Spleen (tissue), 11 donors: ENCODE measurements at regions not wholly inside any gene's neighbourhood (a gene's known extent, or its start where the extent isn't known, plus 50 kb on each side); places are given as distances from the start of the nearest gene placed in this dataset.

Experiments
- DNase-seq: peaks from one replicate; pipeline ENCODE4 v3.0.0-alpha.2; 2020
- H3K27ac ChIP-seq, 8 donors: fragments of 200-600 bp; sonication (generic) in 7 of 8; 1 replicate in 4 of 8; 2 replicates in 4 of 8; pipeline versions ENCODE4 v1.5.0 to v1.8.0; 2016 to 2021; ENCODE audit warnings: inconsistent platforms in 4 of 8, mild to moderate bottlenecking in 4 of 8, moderate library complexity in 1 of 8
- H3K27me3 ChIP-seq, 7 donors: fragments of 200-600 bp; sonication (generic) in 6 of 7; replicated peaks in 1 of 7; 1 replicate in 4 of 7; 2 replicates in 3 of 7; pipeline versions ENCODE4 v1.5.0 to v1.8.0; 2016 to 2021; ENCODE audit warnings: inconsistent platforms in 3 of 7, mild to moderate bottlenecking in 1 of 7
- H3K36me3 ChIP-seq, 6 donors: fragments of 200-600 bp; sonication (generic) in 5 of 6; 1 replicate in 4 of 6; 2 replicates in 2 of 6; pipeline versions ENCODE4 v1.5.0 to v1.8.0; 2016 to 2021; ENCODE audit warnings: inconsistent platforms in 2 of 6
- H3K4me1 ChIP-seq, 6 donors: fragments of 200-600 bp; sonication (generic) in 5 of 6; 1 replicate in 3 of 6; 2 replicates in 3 of 6; pipeline versions ENCODE4 v1.5.0 to v1.8.0; 2016 to 2021; ENCODE audit warnings: inconsistent platforms in 3 of 6
- H3K4me3 ChIP-seq, 8 donors: fragments of 200-600 bp; sonication (generic) in 7 of 8; 1 replicate in 4 of 8; 2 replicates in 4 of 8; pipeline versions ENCODE4 v1.5.0 to v1.8.0; 2016 to 2021; ENCODE audit warnings: inconsistent platforms in 4 of 8, mild to moderate bottlenecking in 4 of 8, moderate library complexity in 2 of 8
- H3K9me3 ChIP-seq, 8 donors: fragments of 200-600 bp; sonication (generic) in 7 of 8; 1 replicate in 4 of 8; 2 replicates in 4 of 8; pipeline versions ENCODE4 v1.5.0 to v1.8.0; 2016 to 2021; ENCODE audit warnings: inconsistent platforms in 4 of 8
- CTCF ChIP-seq, 11 experiments: fragments of 200-600 bp in 7 of 11; fragments of 450-650 bp in 4 of 11; sonication (generic) in 4 of 11; IDR thresholded peaks in 8 of 11; conservative IDR thresholded peaks in 3 of 11; 1 replicate in 7 of 11; 2 replicates in 4 of 11; pipeline versions ENCODE4 v1.4.0 to v1.8.0; 2016 to 2021; ENCODE audit warnings: antibody characterized with exemption in 11 of 11, inconsistent platforms in 4 of 11, mild to moderate bottlenecking in 1 of 11
- POLR2A ChIP-seq, 3 donors: fragments of 450-650 bp; IDR thresholded peaks; one replicate each; pipeline ENCODE4 v1.5.1; 2017; ENCODE audit warnings: antibody characterized with exemption in 3 of 3, mild to moderate bottlenecking in 1 of 3
- POLR2AphosphoS5 ChIP-seq, 3 donors: sonication (generic); formaldehyde crosslinking; IDR thresholded peaks; one replicate each; pipeline ENCODE4 v1.5.1; 2017; ENCODE audit warnings: antibody characterized with exemption in 3 of 3
- WGBS, 5 donors: extraction: QIAGEN DNeasy Blood & Tissue Kit in 3 of 5; methylation state at CpG; one replicate each; pipeline versions ENCODE4 v1.1.5 to v1.1.7; 2013 to 2018; 5-methylcytosine and 5-hydroxymethylcytosine counted together
- intact Hi-C: fragments of 100-400 bp; cut with DNase I; formaldehyde crosslinking; loops from one replicate; pipeline ENCODE4 v1.15.0; 2023; ENCODE audit warnings: low total_unique reads
- donor health status: healthy with polysubstance abuse.
- donor health status: DM: no; HTN: no; CAD: no; lungs with moderate emphysema.
- donor health status: DM: no; HTN: no; CAD: no.
- donor health status: Bipolar disorder and iron deficiency.
- donor health status: healthy.
- donor health status: DM: no; HTN: no; CAD: no.
- donor health status: DM: yes; HTN: yes; CAD: no.

DNA sequence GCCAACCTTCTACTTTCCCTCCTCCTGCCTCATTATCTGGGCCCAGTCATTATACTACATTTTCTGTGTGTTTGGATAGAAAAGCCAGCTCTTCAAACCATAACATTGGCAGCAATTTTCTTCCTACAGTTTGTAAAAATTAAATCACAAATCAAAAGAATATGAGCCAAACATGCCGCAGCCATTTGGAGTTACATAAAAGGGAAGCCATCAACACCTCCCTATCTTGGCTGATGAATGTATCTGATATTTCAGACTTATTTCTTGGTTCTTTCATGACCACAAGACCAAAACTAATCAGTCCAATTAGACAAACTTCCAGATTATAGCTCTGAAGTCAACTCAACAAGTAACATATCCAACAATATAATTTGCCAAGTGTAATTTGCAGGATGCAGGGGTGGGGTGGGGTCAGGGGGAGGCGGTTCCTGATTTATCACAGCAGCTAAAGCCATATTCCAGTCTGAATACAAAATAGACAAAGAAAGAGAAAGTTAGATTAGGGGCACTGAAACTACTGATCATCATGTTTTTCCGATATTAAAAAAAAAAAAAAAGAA is 89.4 kb upstream of the CNTLN start:
- no peak for DNase-seq
- Histone ChIP-seq H3K4me1 (no peaks in the 10 kb centered on the region), H3K9me3 (peaks cover 0 to 12% (median 0%) of the 10 kb centered on the region in 8 donors), H3K36me3 (no peaks in the 10 kb centered on the region), H3K4me3 (no peak overlapping the region), H3K27ac (no peak overlapping the region), H3K27me3 (no peaks in the 10 kb centered on the region)
- 85 to 91% (median 90%) methylated on average over 3 of the region's 3 CpGs for WGBS, 5 donors
- TF ChIP-seq CTCF (IDR thresholded peaks at IDR 0.05 in 8 of 11, conservative IDR thresholded peaks at IDR 0.05 in 3 of 11), result no peak
- TF ChIP-seq POLR2AphosphoS5 (IDR thresholded peaks at IDR 0.05), result no peak
- no peak for TF ChIP-seq POLR2A (IDR thresholded peaks at IDR 0.05)
- intact Hi-C loops, result no loop called here

DNA sequence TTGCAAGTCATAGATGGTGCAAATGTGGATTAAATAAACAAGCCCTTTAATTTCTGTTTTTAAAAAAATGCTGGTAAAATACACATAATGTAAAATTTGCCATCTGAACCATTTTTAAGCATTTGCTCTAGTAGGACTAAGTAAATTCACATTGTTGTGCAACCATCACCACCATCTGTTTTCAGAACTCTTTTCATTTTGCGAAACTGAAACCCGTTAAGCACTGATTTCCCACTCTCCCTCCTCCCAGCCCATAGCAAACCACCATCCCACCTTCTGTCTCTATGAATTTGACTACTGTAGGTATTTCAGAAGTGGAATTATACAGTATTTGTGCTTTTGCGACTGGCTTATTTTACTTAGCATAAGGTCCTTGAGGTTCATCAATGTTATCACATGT is 103.3 kb upstream of the CNTLN start:
- WGBS, 5 donors, result 88 to 92% (median 88%) methylated on average over 3 of the region's 3 CpGs
- Histone ChIP-seq H3K4me3 (no peak overlapping the region), H3K4me1 (no peaks in the 10 kb centered on the region), H3K9me3 (peaks cover 0 to 23% (median 13%) of the 10 kb centered on the region in 8 donors), H3K27ac (no peak overlapping the region), H3K27me3 (no peaks in the 10 kb centered on the region), H3K36me3 (no peaks in the 10 kb centered on the region)
- no peak for DNase-seq
- TF ChIP-seq CTCF (IDR thresholded peaks at IDR 0.05 in 8 of 11, conservative IDR thresholded peaks at IDR 0.05 in 3 of 11) (no peak), POLR2A (IDR thresholded peaks at IDR 0.05) (no peak), POLR2AphosphoS5 (IDR thresholded peaks at IDR 0.05) (no peak)
- intact Hi-C loops, result no loop called here

- Histone ChIP-seq H3K27me3 (no peaks in the 10 kb centered on the region), H3K4me3 (no peak overlapping the region), H3K27ac (no peak overlapping the region), H3K4me1 (no peaks in the 10 kb centered on the region), H3K36me3 (no peaks in the 10 kb centered on the region), H3K9me3 (peaks cover 0 to 32% (median 21%) of the 10 kb centered on the region in 8 donors)
- intact Hi-C loops, result no loop called here
- TF ChIP-seq CTCF (IDR thresholded peaks at IDR 0.05 in 8 of 11, conservative IDR thresholded peaks at IDR 0.05 in 3 of 11) (no peak), POLR2AphosphoS5 (IDR thresholded peaks at IDR 0.05) (no peak), POLR2A (IDR thresholded peaks at IDR 0.05) (no peak)
- no peak for DNase-seq
Measured at GRCh38 chr9:17025281-17025680, 109.6 kb upstream of the CNTLN start.

GRCh38 chr9:17024129-17024528 is 110.7 kb upstream of the CNTLN start:
- peaks cover 0 to 23% (median 14%) of the 10 kb centered on the region in 8 donors for H3K9me3 ChIP-seq
- no peak for DNase-seq
- no peak for TF ChIP-seq CTCF (IDR thresholded peaks at IDR 0.05 in 8 of 11, conservative IDR thresholded peaks at IDR 0.05 in 3 of 11)
- no peak for TF ChIP-seq POLR2A (IDR thresholded peaks at IDR 0.05)
- TF ChIP-seq POLR2AphosphoS5 (IDR thresholded peaks at IDR 0.05), result no peak
- H3K27ac ChIP-seq, result no peak overlapping the region
- no peak overlapping the region for H3K4me3 ChIP-seq
- no peaks in the 10 kb centered on the region for H3K36me3 ChIP-seq
- no peaks in the 10 kb centered on the region for H3K27me3 ChIP-seq
- intact Hi-C loops, result no loop called here
- 78 to 92% (median 87%) methylated on average over 2 of the region's 2 CpGs for WGBS, 5 donors
- H3K4me1 ChIP-seq, result no peaks in the 10 kb centered on the region
